Urothelium cell line (cell line): ENCODE measurements at regions not wholly inside any gene's neighbourhood (a gene's known extent, or its start where the extent isn't known, plus 50 kb on each side); places are given as distances from the start of the nearest gene placed in this dataset.
"Not testable (repeated sequence)": the region's sequence is repeated elsewhere in the genome, so short reads cannot be mapped to it uniquely, and the experiment has no call there.

Experiments
- DNase-seq: peaks from one replicate; pipeline ENCODE4 v3.0.0; 2011; ENCODE audit warnings: low spot score, mixed read lengths
- FAIRE-seq: peaks from 2 replicates; lab custom pipeline; 2011; peaks lifted over from hg19 to GRCh38; lab: Jason Lieb, UNC

DNA sequence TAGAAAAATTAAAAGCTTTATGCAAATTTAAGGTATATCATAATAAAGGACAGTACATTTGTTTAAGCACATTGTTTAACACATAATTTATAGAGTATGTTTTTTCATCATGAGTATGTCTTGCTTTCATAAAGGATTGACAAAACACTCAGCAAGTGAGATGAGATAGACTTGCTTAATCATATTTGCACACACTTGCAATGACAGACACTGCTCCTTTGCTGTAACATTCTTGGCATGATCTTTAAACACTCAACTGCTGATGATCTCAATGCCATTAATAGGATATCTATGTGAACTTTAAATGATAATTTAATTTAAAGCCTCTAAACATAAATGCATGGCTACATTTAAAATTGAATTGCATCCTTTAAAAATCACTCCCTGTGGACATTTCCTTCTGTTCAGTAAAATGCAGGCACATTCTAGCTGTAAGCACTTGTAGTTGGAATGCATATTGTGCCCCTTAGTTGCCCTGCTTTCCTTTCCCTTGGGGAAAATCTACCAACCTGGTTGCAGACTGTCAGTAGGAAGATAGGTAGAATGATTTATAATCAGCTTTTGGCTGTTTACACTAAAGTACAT is 979.0 kb downstream of the TMTC2 start:
- FAIRE-seq (no peak), DNase-seq (no peak)

DNA sequence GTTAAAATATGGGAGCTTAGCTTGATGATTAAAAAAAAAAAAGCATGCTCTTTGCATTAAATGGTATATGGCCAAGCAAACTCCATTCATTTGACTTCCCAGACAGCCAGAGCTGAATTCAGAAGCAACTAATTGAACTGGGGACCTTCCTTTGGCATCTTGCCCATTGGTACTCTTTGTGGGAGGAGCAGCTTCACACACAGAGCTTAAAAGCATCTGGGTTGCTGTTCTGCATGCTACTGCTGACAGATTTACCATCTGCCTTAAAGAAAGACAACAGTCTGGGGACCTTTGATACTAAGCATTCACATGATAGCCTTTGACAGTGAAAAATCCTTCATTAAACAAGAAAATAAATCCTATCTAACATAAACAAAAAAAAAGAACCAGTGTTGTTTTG is 977.9 kb downstream of the TMTC2 start:
- FAIRE-seq (no peak), DNase-seq (no peak)

- DNase-seq: no peak
- no peak for FAIRE-seq
Measured at GRCh38 chr12:83660727-83661358, 974.1 kb downstream of the TMTC2 start.

- FAIRE-seq (no peak), DNase-seq (no peak)
Measured at GRCh38 chr12:83659321-83659720, 972.6 kb downstream of the TMTC2 start.

GRCh38 chr12:83656004-83656403 is 969.3 kb downstream of the TMTC2 start:
- FAIRE-seq (no peak), DNase-seq (no peak)

- no peak for DNase-seq
- FAIRE-seq: no peak
Measured at GRCh38 chr12:83642205-83642604, 955.5 kb downstream of the TMTC2 start.

DNA sequence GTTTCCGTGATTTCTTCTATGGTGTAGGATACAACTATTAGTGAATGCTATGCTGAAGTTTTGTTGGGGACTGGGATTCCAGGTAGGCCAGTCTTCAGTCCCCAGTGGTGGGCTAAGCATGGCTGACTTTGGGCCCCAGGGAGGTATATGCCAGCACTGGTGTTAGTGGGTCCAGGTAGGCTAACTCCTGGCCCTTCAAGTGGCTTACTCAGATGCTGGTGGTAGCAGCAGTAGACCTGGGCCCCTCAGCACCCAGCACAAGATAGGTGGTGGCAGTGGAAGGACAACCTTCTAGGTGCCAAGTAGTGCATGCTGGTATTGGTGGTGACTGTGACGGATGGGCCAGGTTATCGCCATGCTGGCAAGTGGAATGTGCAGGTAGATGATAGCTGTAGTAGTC is 955.1 kb downstream of the TMTC2 start:
- FAIRE-seq (no peak), DNase-seq (no peak)

DNA sequence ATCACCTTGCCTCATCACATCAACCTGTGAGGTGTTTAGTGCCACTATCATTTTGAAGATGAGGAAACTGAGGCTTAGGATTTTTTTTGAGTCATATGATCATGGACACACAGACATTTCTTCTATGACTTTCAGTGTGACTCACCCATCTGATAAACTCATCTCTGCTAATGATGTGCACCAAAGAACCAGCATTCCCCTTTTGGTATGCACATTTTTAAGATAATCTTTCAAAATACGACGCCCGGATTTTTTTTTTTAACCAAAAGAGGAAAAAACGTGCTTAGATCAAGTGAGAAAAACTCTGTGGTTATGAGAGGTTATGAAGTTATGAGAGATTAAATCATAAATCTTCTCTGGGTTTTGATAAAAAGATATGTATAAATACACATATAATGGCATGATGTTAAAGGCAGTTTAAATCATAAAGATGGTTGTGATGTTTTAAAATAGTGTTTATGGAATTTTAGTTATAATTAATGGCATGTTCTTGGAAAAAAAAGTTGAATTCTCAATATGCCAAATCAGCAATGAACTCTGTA is 948.1 kb downstream of the TMTC2 start:
- FAIRE-seq: no peak
- no peak for DNase-seq

DNA sequence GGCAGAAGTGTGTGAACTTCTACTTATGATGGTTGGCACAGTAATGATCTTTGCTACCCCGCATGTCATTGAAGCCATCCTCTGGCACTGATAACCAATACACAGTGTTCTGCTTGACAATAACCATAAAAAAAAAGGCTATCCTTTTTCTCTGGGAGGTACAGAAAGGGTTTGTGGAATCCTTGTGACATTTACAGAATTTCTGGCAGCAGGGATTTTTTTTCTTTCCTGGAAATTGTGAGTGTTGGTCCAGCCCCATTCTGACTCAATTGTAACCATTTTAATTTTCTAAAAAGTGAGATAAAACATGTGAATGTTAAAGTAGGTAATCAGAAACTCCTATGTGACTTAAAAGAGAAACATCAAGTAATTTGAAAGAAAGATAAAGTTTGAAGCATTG is 943.8 kb downstream of the TMTC2 start:
- DNase-seq (no peak), FAIRE-seq (no peak)

GRCh38 chr12:83629931-83630330 is 943.2 kb downstream of the TMTC2 start:
- no peak for FAIRE-seq
- DNase-seq: no peak

DNA sequence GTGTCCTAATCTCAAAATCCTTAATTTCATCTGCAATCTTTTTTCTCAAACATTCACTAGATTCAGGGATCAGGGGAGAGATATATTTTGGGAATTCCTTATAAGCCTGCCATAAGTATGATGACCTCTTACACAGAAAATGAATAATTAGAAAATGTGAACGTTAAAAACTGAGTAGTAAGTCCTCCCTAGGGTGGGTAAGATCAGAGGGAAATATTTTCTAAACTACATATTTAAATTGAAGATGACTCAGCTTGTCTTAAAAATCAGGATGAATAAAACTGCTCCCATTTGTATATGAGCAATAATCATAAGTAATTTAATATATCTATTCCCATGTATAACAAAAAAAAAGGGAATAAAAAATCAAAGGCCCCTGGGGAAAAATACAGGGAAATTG is 935.5 kb downstream of the TMTC2 start:
- no peak for DNase-seq
- no peak for FAIRE-seq

DNA sequence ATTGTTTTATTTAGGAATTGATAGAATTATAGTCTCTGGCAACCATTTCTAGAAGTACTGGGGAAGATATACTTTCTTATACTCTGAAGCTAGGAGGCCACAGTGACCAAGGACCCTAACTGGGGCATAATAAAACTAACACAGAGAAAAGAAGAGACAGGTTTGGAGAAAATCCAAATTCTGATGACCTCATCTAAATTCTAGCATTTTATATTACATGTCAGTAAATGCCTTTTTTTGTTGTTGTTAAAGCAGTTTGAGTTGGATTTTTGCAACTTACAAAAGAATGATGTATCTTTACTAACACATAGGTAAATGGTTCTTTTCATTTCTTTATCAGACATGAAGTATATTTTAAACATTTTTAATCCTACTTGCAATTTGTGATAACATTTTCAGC is 933.3 kb downstream of the TMTC2 start:
- FAIRE-seq (no peak), DNase-seq (no peak)

DNA sequence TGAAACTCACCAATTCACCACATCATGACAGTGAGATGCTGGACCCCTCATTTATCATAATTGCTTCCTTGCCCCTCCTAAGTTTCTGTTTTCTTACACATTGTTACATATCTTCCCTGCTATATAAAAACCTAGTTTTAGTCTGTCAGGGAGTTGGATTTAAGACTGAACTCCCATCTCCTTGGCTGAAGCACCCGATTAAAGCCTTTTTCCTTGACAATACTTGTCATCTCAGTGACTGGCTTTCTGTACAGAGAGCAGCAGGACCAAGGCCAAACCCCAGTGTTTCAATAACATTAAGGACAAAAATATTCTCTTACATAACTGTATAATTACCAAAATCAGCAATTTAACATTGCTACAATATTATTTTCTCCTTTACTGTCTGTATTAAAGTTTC is 928.4 kb downstream of the TMTC2 start:
- FAIRE-seq: no peak
- no peak for DNase-seq

DNA sequence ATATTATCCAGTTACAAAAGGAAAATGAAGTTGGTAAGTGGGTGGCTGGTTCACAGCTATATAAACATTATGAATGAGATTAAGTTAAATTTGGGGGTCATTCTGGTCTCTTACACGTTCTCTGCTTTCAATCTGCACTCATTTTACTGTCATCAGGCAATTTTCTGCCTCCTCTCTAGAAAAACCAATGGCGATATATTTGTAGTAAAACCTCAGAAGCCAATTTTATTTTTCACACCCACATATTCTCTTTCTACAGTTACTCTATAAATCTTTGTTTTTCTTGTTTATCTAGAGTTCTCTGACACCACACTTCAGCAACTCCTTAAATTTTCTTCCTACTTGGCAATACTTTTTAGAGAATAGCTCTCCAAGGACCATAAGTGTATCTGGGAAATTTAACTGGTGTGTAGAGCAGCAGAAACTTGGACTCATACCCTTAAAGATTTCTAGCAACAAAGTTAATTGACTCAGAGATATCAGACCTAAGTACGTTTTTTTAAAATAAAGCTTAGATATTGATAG is 926.9 kb downstream of the TMTC2 start:
- FAIRE-seq: no peak
- DNase-seq: no peak

GRCh38 chr12:83603106-83603505 is 916.4 kb downstream of the TMTC2 start:
- DNase-seq (no peak), FAIRE-seq (no peak)

- DNase-seq (no peak), FAIRE-seq (no peak)
Measured at GRCh38 chr12:83575326-83575725, 888.6 kb downstream of the TMTC2 start.

- DNase-seq: no peak
- no peak for FAIRE-seq
Measured at GRCh38 chr12:83574142-83574541, 887.4 kb downstream of the TMTC2 start.

DNA sequence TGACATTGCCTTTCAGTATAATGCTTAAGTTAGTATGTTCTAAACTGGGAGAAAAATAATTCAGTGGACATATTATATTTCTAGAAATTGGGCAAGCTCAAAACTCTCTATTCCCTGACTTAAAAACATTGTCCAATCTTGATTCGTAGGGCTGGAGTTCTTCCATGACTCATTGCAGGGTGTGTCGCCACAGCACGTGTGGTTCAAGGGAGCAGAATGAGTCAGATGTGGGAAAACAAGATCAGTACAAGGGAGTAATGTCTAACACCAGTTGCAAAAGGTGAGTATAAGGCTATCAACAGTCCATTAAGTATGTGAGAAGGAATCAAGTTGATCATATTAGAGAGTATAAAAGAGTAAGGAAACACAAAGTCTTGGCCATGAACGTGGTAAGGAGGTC is 887.0 kb downstream of the TMTC2 start:
- DNase-seq (peak; percentile 42), FAIRE-seq (no peak)

GRCh38 chr12:83559650-83560049 is 872.9 kb downstream of the TMTC2 start:
- FAIRE-seq: no peak

GRCh38 chr12:83556040-83556439 is 869.3 kb downstream of the TMTC2 start:
- DNase-seq, FAIRE-seq: not testable (repeated sequence)

More at GRCh38 chr12:83559650-83560049, 872.9 kb downstream of the TMTC2 start:
- DNase-seq: no peak

DNA sequence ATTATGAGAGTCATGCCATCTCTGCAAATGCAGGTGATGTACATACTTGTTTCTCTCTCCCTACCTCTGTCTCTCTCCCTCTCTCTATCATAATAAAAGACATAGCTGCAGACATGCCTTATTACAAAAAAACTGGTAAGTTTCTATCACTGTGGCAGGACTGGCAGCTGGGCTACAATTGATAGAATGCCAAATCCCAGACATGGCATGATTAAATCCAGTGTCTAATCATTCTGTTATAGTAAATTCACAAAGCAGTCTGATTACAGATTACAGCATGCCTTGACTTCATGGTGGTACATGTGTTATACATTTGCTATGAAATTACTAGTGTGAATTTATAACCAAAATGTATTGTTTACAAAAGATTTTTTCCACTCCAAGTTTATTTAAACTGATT is 854.7 kb downstream of the TMTC2 start:
- DNase-seq (no peak), FAIRE-seq (no peak)

GRCh38 chr12:83538361-83538965 is 851.8 kb downstream of the TMTC2 start:
- no peak for DNase-seq
- FAIRE-seq: no peak
